HepG2 (cell line): ENCODE measurements at regions not wholly inside any gene's neighbourhood (a gene's known extent, or its start where the extent isn't known, plus 50 kb on each side); places are given as distances from the start of the nearest gene placed in this dataset.

Source experiments
- ATAC-seq: fragments of 200-7000 bp; cut with Tn5 transposase; 3 replicates; pipeline ENCODE4 v1.9.1; 2020; ENCODE audit warnings: mild to moderate bottlenecking, moderate library complexity
- BruUV-seq: library from RNA; stranded (reverse); fragments of 400-500 nt; replicated peaks from 2 replicates; lab custom pipeline; 2021; lab: Mats Ljungman, UMichigan
- CTCF ChIA-PET: fragments of 300-600 bp; formaldehyde crosslinking; extraction: SDS; loops from one replicate; lab custom pipeline; 2021; ENCODE audit warnings: low total read pairs, inconsistent platforms, low intra/inter-chr PET ratio; lab: Yijun Ruan, JAX
- POLR2A ChIA-PET: fragments of 350-600 bp; sonication (Branson Sonifier 250); formaldehyde crosslinking; loops from one replicate; lab custom pipeline; 2020; ENCODE audit warnings: antibody characterized with exemption, inconsistent platforms; lab: Yijun Ruan, JAX
- DNase-seq: peaks from one replicate; pipeline ENCODE4 v3.0.0-alpha.2; 2015; ENCODE audit warnings: low spot score
- FAIRE-seq: peaks from 3 replicates; lab custom pipeline; 2011; peaks lifted over from hg19 to GRCh38; lab: Jason Lieb, UNC
- H2AFZ ChIP-seq: one replicate; pipeline ENCODE4 v1.6.1; 2011; ENCODE audit warnings: low read length, inconsistent platforms
- H3K27ac ChIP-seq: fragments of 300-600 bp; 3 replicates; pipeline ENCODE4 v1.8.0; 2011; ENCODE audit warnings: mixed run types, mild to moderate bottlenecking, mixed read lengths, low read length, inconsistent platforms; ENCODE audit not compliant: insufficient read depth; ENCODE audit errors: extremely low read length
- H3K27me3 ChIP-seq, 2 experiments: fragments of 200-600 bp in 1 of 2; 2 replicates in 1 of 2; 3 replicates in 1 of 2; pipeline versions ENCODE4 v1.6.0 to v1.8.0; 2011; ENCODE audit warnings: low read length in 2 of 2, mild to moderate bottlenecking in 2 of 2, moderate library complexity in 2 of 2, inconsistent platforms in 1 of 2; ENCODE audit not compliant: insufficient read depth in 2 of 2, control insufficient read depth in 1 of 2
- H3K36me3 ChIP-seq, 2 experiments: fragments of 200-600 bp in 1 of 2; replicated peaks in 1 of 2; 2 replicates in 1 of 2; 3 replicates in 1 of 2; pipeline versions ENCODE4 v1.5.1 to v1.8.0; 2011; ENCODE audit warnings: low read length in 2 of 2, inconsistent platforms in 1 of 2; ENCODE audit not compliant: insufficient read depth in 2 of 2, control insufficient read depth in 1 of 2
- H3K4me1 ChIP-seq: 2 replicates; pipeline ENCODE4 v1.5.1; 2012; ENCODE audit warnings: low read length, inconsistent platforms; ENCODE audit not compliant: insufficient read depth
- H3K4me2 ChIP-seq: 2 replicates; pipeline ENCODE4 v1.6.0; 2011; ENCODE audit warnings: low read depth, low read length, inconsistent platforms
- H3K4me3 ChIP-seq, 3 experiments: fragments of 200-600 bp in 1 of 3; sonication (generic), shearing (Covaris generic) in 1 of 3; replicated peaks in 1 of 3; 2 replicates each; pipeline ENCODE4 v1.5.1; 2011 to 2016; ENCODE audit warnings: low read length in 3 of 3, inconsistent platforms in 2 of 3, low read depth in 2 of 3, mild to moderate bottlenecking in 2 of 3, control low read depth in 1 of 3, mixed read lengths in 1 of 3; ENCODE audit not compliant: insufficient read depth in 1 of 3
- H3K79me2 ChIP-seq: one replicate; pipeline ENCODE4 v1.6.1; 2011; ENCODE audit warnings: low read length, inconsistent platforms; ENCODE audit not compliant: insufficient read depth
- H3K9ac ChIP-seq: 2 replicates; pipeline ENCODE4 v1.6.0; 2011; ENCODE audit warnings: mild to moderate bottlenecking, low read depth, low read length, inconsistent platforms; ENCODE audit not compliant: insufficient read depth
- H3K9me3 ChIP-seq: 2 replicates; pipeline ENCODE4 v1.5.1; 2012; ENCODE audit warnings: mild to moderate bottlenecking, low read length
- H4K20me1 ChIP-seq: 2 replicates; pipeline ENCODE4 v1.6.0; 2011; ENCODE audit warnings: inconsistent platforms, mild to moderate bottlenecking, low read length, moderate library complexity; ENCODE audit not compliant: insufficient read depth
- GATAD2A ChIP-seq: IDR thresholded peaks from 2 replicates; pipeline ENCODE4 v1.6.1; 2016
- GTF3A ChIP-seq: sonication (generic); formaldehyde crosslinking; conservative IDR thresholded peaks from 2 replicates; pipeline ENCODE4 v1.4.0; 2020; ENCODE audit warnings: mild to moderate bottlenecking, missing genetic modification reagents
- HNF4G ChIP-seq, 2 experiments: sonication (generic) in 1 of 2; formaldehyde crosslinking in 1 of 2; IDR thresholded peaks; 2 replicates each; pipeline versions ENCODE4 v1.4.0 to v1.6.1; 2011 to 2020; ENCODE audit warnings: borderline replicate concordance in 2 of 2, low read depth in 2 of 2, mild to moderate bottlenecking in 2 of 2, low read length in 1 of 2, missing genetic modification reagents in 1 of 2, moderate library complexity in 1 of 2
- KAT7 ChIP-seq: IDR thresholded peaks from 2 replicates; pipeline ENCODE4 v1.6.1; 2018; ENCODE audit warnings: borderline replicate concordance, missing compliant biosample characterization
- KLF9 ChIP-seq: IDR thresholded peaks from 2 replicates; pipeline ENCODE4 v1.6.1; 2016; ENCODE audit warnings: low read depth
- MAF1 ChIP-seq: sonication (generic); formaldehyde crosslinking; IDR thresholded peaks from 2 replicates; pipeline ENCODE4 v1.5.0; 2020; ENCODE audit warnings: missing genetic modification reagents, borderline replicate concordance
- MEIS1 ChIP-seq: sonication (generic); formaldehyde crosslinking; IDR thresholded peaks from 2 replicates; pipeline ENCODE4 v1.9.0; 2021; ENCODE audit warnings: mild to moderate bottlenecking, missing genetic modification reagents, moderate library complexity, borderline replicate concordance
- MXD4 ChIP-seq: IDR thresholded peaks from 2 replicates; pipeline ENCODE4 v1.6.1; 2016; ENCODE audit warnings: mild to moderate bottlenecking, missing biosample characterization, missing genetic modification reagents
- MYPOP ChIP-seq: sonication (generic); formaldehyde crosslinking; IDR thresholded peaks from 2 replicates; pipeline ENCODE4 v1.8.1; 2023; ENCODE audit warnings: mild to moderate bottlenecking, moderate library complexity, missing genetic modification reagents
- NAIF1 ChIP-seq: sonication (generic); formaldehyde crosslinking; IDR thresholded peaks from 2 replicates; pipeline ENCODE4 v1.5.0; 2020; ENCODE audit warnings: mild to moderate bottlenecking, missing genetic modification reagents, borderline replicate concordance
- PPARG ChIP-seq: conservative IDR thresholded peaks from 2 replicates; pipeline ENCODE4 v1.6.1; 2016; ENCODE audit warnings: missing biosample characterization, missing genetic modification reagents
- SSRP1 ChIP-seq: IDR thresholded peaks from 2 replicates; pipeline ENCODE4 v1.6.1; 2016; ENCODE audit warnings: control low read depth
- THAP8 ChIP-seq: sonication (generic); formaldehyde crosslinking; IDR thresholded peaks from 2 replicates; pipeline ENCODE4 v1.5.1; 2020; ENCODE audit warnings: missing genetic modification reagents, mild to moderate bottlenecking, borderline replicate concordance
- YEATS4 ChIP-seq: sonication (generic); formaldehyde crosslinking; IDR thresholded peaks from 2 replicates; pipeline ENCODE4 v1.4.0; 2020; ENCODE audit warnings: missing genetic modification reagents, borderline replicate concordance
- ZFP36L2 ChIP-seq: sonication (generic); formaldehyde crosslinking; IDR thresholded peaks from 2 replicates; pipeline ENCODE4 v1.4.0; 2020; ENCODE audit warnings: missing genetic modification reagents
- ZMAT3 ChIP-seq: sonication (generic); formaldehyde crosslinking; conservative IDR thresholded peaks from 2 replicates; pipeline ENCODE4 v1.7.0; 2021; ENCODE audit warnings: missing genetic modification reagents
- ZNF577 ChIP-seq: sonication (generic); formaldehyde crosslinking; IDR thresholded peaks from 2 replicates; pipeline ENCODE4 v1.4.0; 2020; ENCODE audit warnings: mild to moderate bottlenecking, low read depth, missing genetic modification reagents, borderline replicate concordance
- ZNF761 ChIP-seq: sonication (generic); formaldehyde crosslinking; conservative IDR thresholded peaks from 2 replicates; pipeline ENCODE4 v1.4.0; 2020; ENCODE audit warnings: mild to moderate bottlenecking, missing genetic modification reagents
- ZNF773 ChIP-seq: sonication (generic); formaldehyde crosslinking; IDR thresholded peaks from 2 replicates; pipeline ENCODE4 v1.4.0; 2020; ENCODE audit warnings: missing genetic modification reagents, borderline replicate concordance
- ZNF879 ChIP-seq: sonication (generic); formaldehyde crosslinking; IDR thresholded peaks from 2 replicates; pipeline ENCODE4 v1.8.1; 2023; ENCODE audit warnings: missing genetic modification reagents
- WGBS: methylation state at CpG from one replicate; pipeline ENCODE4 v1.1.6; 2017; ENCODE audit warnings: low lambda C conversion rate; 5-methylcytosine and 5-hydroxymethylcytosine counted together
- in situ Hi-C: cut with HindIII; loops from 2 replicates; pipeline ENCODE4 v1.10.0; 2017; ENCODE audit warnings: low pct_unique_long_range_greater_than_20kb; ENCODE audit not compliant: extremely low pct_ligation_motif_present
- intact Hi-C: fragments of 100-400 bp; cut with micrococcal nuclease; formaldehyde crosslinking; loops from one replicate; pipeline ENCODE4 v1.10.0; 2022; ENCODE audit not compliant: unreplicated experiment

- no peak for TF ChIP-seq MYPOP (CRISPR knock-in tag)
Measured at GRCh38 chr14:48914921-48915320, 671.3 kb downstream of the RPS29 start (continued).

GRCh38 chr14:48914382-48914781 lies 671.8 kb downstream of the RPS29 start:
- no peak for FAIRE-seq

More at GRCh38 chr14:48914382-48914781, 671.8 kb downstream of the RPS29 start:
- H3K4me2 ChIP-seq = no peak overlapping the region
- no peak for TF ChIP-seq SSRP1 (CRISPR knock-in tag)
- TF ChIP-seq ZNF577 = no peak
- no peak for TF ChIP-seq MXD4 (CRISPR knock-in tag)
- TF ChIP-seq KLF9 (CRISPR knock-in tag) = no peak
- TF ChIP-seq ZFP36L2 (CRISPR knock-in tag) = no peak
- no peak for TF ChIP-seq NAIF1 (CRISPR knock-in tag)
- no peak for TF ChIP-seq GATAD2A (CRISPR knock-in tag)
- no peak for TF ChIP-seq GTF3A (CRISPR knock-in tag)
- no peak for TF ChIP-seq HNF4G (IDR thresholded peaks at IDR 0.05; ENCODE audit: borderline replicate concordance, low read depth, low read length)
- no peak for TF ChIP-seq HNF4G (CRISPR knock-in tag; IDR thresholded peaks at IDR 0.05; ENCODE audit: borderline replicate concordance, low read depth)
- TF ChIP-seq ZNF773 (CRISPR knock-in tag) = no peak
- no peak for TF ChIP-seq ZNF761
- no peak for TF ChIP-seq THAP8
- no peak for TF ChIP-seq MEIS1
- no peak for TF ChIP-seq ZMAT3 (CRISPR knock-in tag)
- no peak for TF ChIP-seq PPARG (CRISPR knock-in tag)
- no peak for TF ChIP-seq MAF1 (CRISPR knock-in tag)
- no peak for TF ChIP-seq KAT7 (CRISPR knock-in tag)
- no peak for TF ChIP-seq ZNF879 (CRISPR knock-in tag)
- TF ChIP-seq YEATS4 (CRISPR knock-in tag) = no peak
- TF ChIP-seq, all 625 proteins: peak for 0
- Histone ChIP-seq H3K79me2 (no peaks in the 10 kb centered on the region), H2AFZ (no peak overlapping the region), H3K9me3 (peaks cover 47% of the 10 kb centered on the region), H3K4me1 (no peaks in the 10 kb centered on the region), H3K9ac (no peak overlapping the region), H3K27me3 (no peaks in the 10 kb centered on the region; a peak in 1 of 5 replicates), H3K4me3 (no peak overlapping the region), H3K27ac (no peak overlapping the region), H4K20me1 (no peaks in the 10 kb centered on the region), H3K36me3 (no peaks in the 10 kb centered on the region)
- ChIA-PET CTCF (no interaction called here), POLR2A (no interaction called here)
- WGBS = 3% methylated on average over 1 of the region's 1 CpG
- intact Hi-C loops = no loop called here
- DNase-seq = no peak
- no TSS peak for BruUV-seq
- in situ Hi-C loops = no loop called here
- no peak for ATAC-seq
